SK-N-SH treated with all-trans-retinoic acid at 6 μM for 48 hours (cell line): ENCODE measurements at regions not wholly inside any gene's neighbourhood (a gene's known extent, or its start where the extent isn't known, plus 50 kb on each side); places are given as distances from the start of the nearest gene placed in this dataset.

Experiments
- CREB5 ChIP-seq: fragments of 250-450 bp; sonication (Bioruptor Pico); IDR thresholded peaks from 2 replicates; pipeline ENCODE4 v1.5.1; 2020; ENCODE audit warnings: low read depth, mild to moderate bottlenecking, moderate library complexity
- CSDC2 ChIP-seq: fragments of 250-450 bp; sonication (Bioruptor Pico); IDR thresholded peaks from 2 replicates; pipeline ENCODE4 v1.5.0; 2020; ENCODE audit warnings: mild to moderate bottlenecking, moderate library complexity
- CSRNP3 ChIP-seq: fragments of 250-450 bp; sonication (Bioruptor Pico); IDR thresholded peaks from 2 replicates; pipeline ENCODE4 v1.5.1; 2021; ENCODE audit warnings: mild to moderate bottlenecking, moderate library complexity
- ESRRG ChIP-seq: fragments of 250-450 bp; sonication (Bioruptor Pico); IDR thresholded peaks from 2 replicates; pipeline ENCODE4 v1.6.1; 2021; ENCODE audit warnings: mild to moderate bottlenecking
- GLIS3 ChIP-seq: fragments of 250-450 bp; sonication (Bioruptor Pico); IDR thresholded peaks from 2 replicates; pipeline ENCODE4 v1.5.0; 2020; ENCODE audit warnings: mild to moderate bottlenecking, moderate library complexity
- PATZ1 ChIP-seq: fragments of 250-450 bp; sonication (Bioruptor Pico); IDR thresholded peaks from 2 replicates; pipeline ENCODE4 v1.8.0; 2020; ENCODE audit warnings: mild to moderate bottlenecking, moderate library complexity, borderline replicate concordance
- POU6F1 ChIP-seq: fragments of 250-450 bp; sonication (Bioruptor Pico); IDR thresholded peaks from 2 replicates; pipeline ENCODE4 v1.8.0; 2021; ENCODE audit warnings: low read depth, mild to moderate bottlenecking, moderate library complexity, borderline replicate concordance
- RARB ChIP-seq: fragments of 250-450 bp; sonication (Bioruptor Pico); IDR thresholded peaks from 2 replicates; pipeline ENCODE4 v1.8.0; 2021; ENCODE audit warnings: mild to moderate bottlenecking, moderate library complexity
- SNAI2 ChIP-seq: fragments of 250-450 bp; sonication (Bioruptor Pico); IDR thresholded peaks from 2 replicates; pipeline ENCODE4 v1.5.0; 2020; ENCODE audit warnings: mild to moderate bottlenecking, moderate library complexity
- ZFP3 ChIP-seq: fragments of 250-450 bp; sonication (Bioruptor Pico); IDR thresholded peaks from 2 replicates; pipeline ENCODE4 v1.5.0; 2020; ENCODE audit warnings: mild to moderate bottlenecking, moderate library complexity
- ZFP30 ChIP-seq: fragments of 450-650 bp; formaldehyde crosslinking; IDR thresholded peaks from 2 replicates; pipeline ENCODE4 v1.5.0; 2022; ENCODE audit warnings: mild to moderate bottlenecking, moderate library complexity
- ZNF565 ChIP-seq: fragments of 450-650 bp; formaldehyde crosslinking; conservative IDR thresholded peaks from 2 replicates; pipeline ENCODE4 v1.5.0; 2020; ENCODE audit warnings: low read depth, mild to moderate bottlenecking, moderate library complexity
- ZNF70 ChIP-seq: fragments of 450-650 bp; formaldehyde crosslinking; IDR thresholded peaks from 2 replicates; pipeline ENCODE4 v1.5.0; 2020; ENCODE audit warnings: mild to moderate bottlenecking, moderate library complexity

GRCh38 chr12:58268069-58268468, 326.7 kb downstream of the ATP23 start:
- TF ChIP-seq POU6F1 (CRISPR knock-in tag) (no peak), ZFP3 (CRISPR knock-in tag) (no peak), CSDC2 (CRISPR knock-in tag) (no peak), PATZ1 (CRISPR knock-in tag) (no peak), ZFP30 (no peak), CSRNP3 (no peak), ZNF70 (CRISPR knock-in tag) (no peak), RARB (CRISPR knock-in tag) (no peak), GLIS3 (CRISPR knock-in tag) (no peak), SNAI2 (CRISPR knock-in tag) (no peak), ESRRG (CRISPR knock-in tag) (no peak), ZNF565 (CRISPR knock-in tag) (no peak), CREB5 (CRISPR knock-in tag) (no peak)
